ENCODE measurements at regions not wholly inside any gene's neighbourhood (a gene's known extent, or its start where the extent isn't known, plus 50 kb on each side); places are given as distances from the start of the nearest gene placed in this dataset.

GRCh38 chr6:135128268-135128914 lies 52.7 kb upstream of the MYB start:
- TF ChIP-seq POLR2A (IDR thresholded peaks at IDR 0.05) = no peak
- TF ChIP-seq, protein P1, sequence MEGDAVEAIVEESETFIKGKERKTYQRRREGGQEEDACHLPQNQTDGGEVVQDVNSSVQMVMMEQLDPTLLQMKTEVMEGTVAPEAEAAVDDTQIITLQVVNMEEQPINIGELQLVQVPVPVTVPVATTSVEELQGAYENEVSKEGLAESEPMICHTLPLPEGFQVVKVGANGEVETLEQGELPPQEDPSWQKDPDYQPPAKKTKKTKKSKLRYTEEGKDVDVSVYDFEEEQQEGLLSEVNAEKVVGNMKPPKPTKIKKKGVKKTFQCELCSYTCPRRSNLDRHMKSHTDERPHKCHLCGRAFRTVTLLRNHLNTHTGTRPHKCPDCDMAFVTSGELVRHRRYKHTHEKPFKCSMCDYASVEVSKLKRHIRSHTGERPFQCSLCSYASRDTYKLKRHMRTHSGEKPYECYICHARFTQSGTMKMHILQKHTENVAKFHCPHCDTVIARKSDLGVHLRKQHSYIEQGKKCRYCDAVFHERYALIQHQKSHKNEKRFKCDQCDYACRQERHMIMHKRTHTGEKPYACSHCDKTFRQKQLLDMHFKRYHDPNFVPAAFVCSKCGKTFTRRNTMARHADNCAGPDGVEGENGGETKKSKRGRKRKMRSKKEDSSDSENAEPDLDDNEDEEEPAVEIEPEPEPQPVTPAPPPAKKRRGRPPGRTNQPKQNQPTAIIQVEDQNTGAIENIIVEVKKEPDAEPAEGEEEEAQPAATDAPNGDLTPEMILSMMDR (IDR thresholded peaks at IDR 0.05) = no peak
